ENCODE measurements at regions not wholly inside any gene's neighbourhood (a gene's known extent, or its start where the extent isn't known, plus 50 kb on each side); places are given as distances from the start of the nearest gene placed in this dataset.

GRCh38 chr14:23863836-23864235 lies 89.7 kb upstream of the DHRS4 start:
- H3K4ac ChIP-seq (ENCODE audit: low read depth, low read length): no peak overlapping the region
- no peak overlapping the region for H2BK120ac ChIP-seq (ENCODE audit: low read depth, low read length)
- no peak overlapping the region for H4K5ac ChIP-seq (ENCODE audit: low read depth, low read length)
- H3K14ac ChIP-seq (replicated peaks; ENCODE audit: low read depth, low read length): no peak overlapping the region
- WGBS, 2 experiments (ENCODE audit: extremely low coverage in 2 of 2, insufficient read length in 1 of 2): no CpG with 5 or more reads among the region's 1 CpG
- H2BK15ac ChIP-seq (ENCODE audit: low read depth, low read length): no peak overlapping the region
- TF ChIP-seq MAFK (IDR thresholded peaks at IDR 0.05; ENCODE audit: low read depth, low read length) (no peak), MXI1 (IDR thresholded peaks at IDR 0.05; ENCODE audit: borderline replicate concordance, low read depth, low read length) (no peak), POLR2A (IDR thresholded peaks at IDR 0.05; ENCODE audit: low read depth, low read length) (no peak)
- ChIA-PET POLR2A (ENCODE audit: unreplicated experiment) (no interaction called here), CTCF (no interaction called here)
- intact Hi-C loops (cut with micrococcal nuclease): no loop called here
- no peak overlapping the region for H3K27ac ChIP-seq (ENCODE audit: insufficient read depth, low read length)
- in situ Hi-C loops (cut with MboI; ENCODE audit: low sequenced_read_pairs): no loop called here
- no peak overlapping the region for H2AK9ac ChIP-seq (replicated peaks; ENCODE audit: low read depth, low read length, poor library complexity)
- H4K8ac ChIP-seq (ENCODE audit: low read depth in 2 of 2, low read length in 2 of 2): no peak overlapping the region
- no peak overlapping the region for H2BK5ac ChIP-seq (ENCODE audit: low read depth, low read length, poor library complexity, severe bottlenecking)
- H3K9me3 ChIP-seq (ENCODE audit: control insufficient read depth, insufficient read depth, low read length): no peaks in the 10 kb centered on the region
- no peak overlapping the region for H4K91ac ChIP-seq (ENCODE audit: insufficient read depth, low read depth, low read length)
- no peak overlapping the region for H3K9ac ChIP-seq (ENCODE audit: low read depth, low read length)
- no TSS peak for BruUV-seq (replicated peaks)
- H3K36me3 ChIP-seq (ENCODE audit: control insufficient read depth, insufficient read depth, low read length): no peaks in the 10 kb centered on the region
- no peak overlapping the region for H3K56ac ChIP-seq (ENCODE audit: extremely low read depth, insufficient read depth, low read length)
- H2AK5ac ChIP-seq (ENCODE audit: low read depth, low read length): no peak overlapping the region
- H3K4me2 ChIP-seq (ENCODE audit: low read depth, low read length): no peak overlapping the region
- DNase-seq (no peak), ATAC-seq (ENCODE audit: low read depth) (no peak)
- no peaks in the 10 kb centered on the region for H3K9me1 ChIP-seq (ENCODE audit: insufficient read depth, low read length)
- no peaks in the 10 kb centered on the region for H3K4me1 ChIP-seq (ENCODE audit: control insufficient read depth, insufficient read depth, low read length)
- dilution Hi-C loops (cut with HindIII; ENCODE audit: low sequenced_read_pairs, unreplicated experiment): no loop called here
- no peaks in the 10 kb centered on the region for H3K79me1 ChIP-seq (ENCODE audit: low read depth in 1 of 2, low read length in 2 of 2)
- no peak overlapping the region for H2AFZ ChIP-seq (replicated peaks; ENCODE audit: low read length, poor library complexity)
- H3K23ac ChIP-seq (ENCODE audit: low read depth, low read length): no peak overlapping the region
- H3K18ac ChIP-seq (ENCODE audit: low read depth, low read length): no peak overlapping the region
- no peak overlapping the region for H2BK20ac ChIP-seq (ENCODE audit: low read depth, low read length)
- H3K27me3 ChIP-seq (ENCODE audit: control insufficient read depth, insufficient read depth, low read length): no peaks in the 10 kb centered on the region
- H4K20me1 ChIP-seq (ENCODE audit: insufficient read depth, low read length): no peaks in the 10 kb centered on the region
- H3K4me3 ChIP-seq (ENCODE audit: insufficient read depth, low read depth, low read length): no peak overlapping the region

Measured in IMR-90 (cell line).